WTC11 (cell line): ENCODE measurements at regions not wholly inside any gene's neighbourhood (a gene's known extent, or its start where the extent isn't known, plus 50 kb on each side); places are given as distances from the start of the nearest gene placed in this dataset.

Experiments used
- ATAC-seq: fragments of 200-7000 bp; cut with Tn5 transposase; 2 replicates; pipeline ENCODE4 v1.10.0; 2021; ENCODE audit warnings: mild to moderate bottlenecking, moderate library complexity
- CTCF ChIA-PET: fragments of 300-600 bp; sonication (Branson Sonifier 250); formaldehyde crosslinking; loops from one replicate; lab custom pipeline; 2021; ENCODE audit warnings: antibody characterized with exemption; lab: Charles Lee
- POLR2A ChIA-PET: fragments of 350-600 bp; sonication (Branson Sonifier 250); formaldehyde crosslinking; loops from one replicate; lab custom pipeline; 2021; ENCODE audit warnings: antibody characterized with exemption; lab: Charles Lee
- DNase-seq: peaks from one replicate; pipeline ENCODE4 v3.0.0; 2021; ENCODE audit warnings: low spot score
- H3K27ac Mint-ChIP-seq: 2 replicates; pipeline ENCODE4 v1.8.0; 2021; ENCODE audit warnings: mixed read lengths
- H3K27me3 Mint-ChIP-seq: 2 replicates; pipeline ENCODE4 v1.8.0; 2021; ENCODE audit warnings: low read depth, mild to moderate bottlenecking, moderate library complexity, mixed read lengths
- H3K36me3 Mint-ChIP-seq: 2 replicates; pipeline ENCODE4 v1.8.0; 2021; ENCODE audit warnings: mixed read lengths
- H3K4me1 Mint-ChIP-seq: 2 replicates; pipeline ENCODE4 v1.8.0; 2022; ENCODE audit warnings: mixed read lengths
- H3K4me3 Mint-ChIP-seq: 2 replicates; pipeline ENCODE4 v1.8.0; 2021; ENCODE audit warnings: mild to moderate bottlenecking, moderate library complexity, mixed read lengths
- H3K9me3 Mint-ChIP-seq: 2 replicates; pipeline ENCODE4 v1.8.0; 2021; ENCODE audit warnings: mixed read lengths
- ATF1 ChIP-seq: sonication (generic); formaldehyde crosslinking; IDR thresholded peaks from 2 replicates; pipeline ENCODE4 v1.8.1; 2023; ENCODE audit warnings: mild to moderate bottlenecking, moderate library complexity, missing genetic modification reagents
- CBFB ChIP-seq: sonication (generic); formaldehyde crosslinking; IDR thresholded peaks from 2 replicates; pipeline ENCODE4 v1.8.1; 2022; ENCODE audit warnings: mild to moderate bottlenecking, low read depth, missing genetic modification reagents
- CREM ChIP-seq: sonication (generic); formaldehyde crosslinking; IDR thresholded peaks from 2 replicates; pipeline ENCODE4 v1.8.1; 2022; ENCODE audit warnings: mild to moderate bottlenecking, missing genetic modification reagents, moderate library complexity
- ESRRA ChIP-seq: sonication (generic); formaldehyde crosslinking; IDR thresholded peaks from 2 replicates; pipeline ENCODE4 v1.8.1; 2022; ENCODE audit warnings: mild to moderate bottlenecking, missing genetic modification reagents, borderline replicate concordance
- JUN ChIP-seq: sonication (generic); formaldehyde crosslinking; IDR thresholded peaks from 2 replicates; pipeline ENCODE4 v1.8.0; 2023; ENCODE audit warnings: mild to moderate bottlenecking, missing genetic modification reagents
- SMAD4 ChIP-seq: sonication (generic); formaldehyde crosslinking; IDR thresholded peaks from 2 replicates; pipeline ENCODE4 v1.8.0; 2022; ENCODE audit warnings: mild to moderate bottlenecking, missing genetic modification reagents
- TEAD4 ChIP-seq: sonication (generic); formaldehyde crosslinking; IDR thresholded peaks from 2 replicates; pipeline ENCODE4 v1.8.0; 2022; ENCODE audit warnings: mild to moderate bottlenecking, missing genetic modification reagents
- TP53 ChIP-seq: sonication (generic); formaldehyde crosslinking; IDR thresholded peaks from 2 replicates; pipeline ENCODE4 v1.8.1; 2023; ENCODE audit warnings: mild to moderate bottlenecking, missing genetic modification reagents
- ZNF121 ChIP-seq: sonication (generic); formaldehyde crosslinking; IDR thresholded peaks from 2 replicates; pipeline ENCODE4 v1.8.0; 2023; ENCODE audit warnings: missing genetic modification reagents
- ZNF232 ChIP-seq: sonication (generic); formaldehyde crosslinking; IDR thresholded peaks from 2 replicates; pipeline ENCODE4 v1.8.0; 2022; ENCODE audit warnings: mild to moderate bottlenecking, missing genetic modification reagents
- ZNF396 ChIP-seq: fragments of 250-450 bp; sonication (Bioruptor Pico); IDR thresholded peaks from 2 replicates; pipeline ENCODE4 v1.8.0; 2021; ENCODE audit warnings: mild to moderate bottlenecking, moderate library complexity, borderline replicate concordance
- TF ChIP-seq, protein P1 (sequence below): sonication (generic); formaldehyde crosslinking; IDR thresholded peaks from 2 replicates; pipeline ENCODE4 v1.8.1; 2023; ENCODE audit warnings: mild to moderate bottlenecking, moderate library complexity, missing genetic modification reagents
- TF ChIP-seq, protein P2 (sequence below): sonication (generic); formaldehyde crosslinking; IDR thresholded peaks from 2 replicates; pipeline ENCODE4 v1.8.0; 2023; ENCODE audit warnings: mild to moderate bottlenecking, missing genetic modification reagents
- TF ChIP-seq, protein P3 (sequence below): sonication (generic); formaldehyde crosslinking; IDR thresholded peaks from 2 replicates; pipeline ENCODE4 v1.8.1; 2022; ENCODE audit warnings: missing genetic modification reagents, borderline replicate concordance
- TF ChIP-seq, protein P4 (sequence below): sonication (generic); formaldehyde crosslinking; IDR thresholded peaks from 2 replicates; pipeline ENCODE4 v1.8.1; 2022; ENCODE audit warnings: mild to moderate bottlenecking, moderate library complexity, missing genetic modification reagents
- TF ChIP-seq, protein P5 (sequence below): sonication (generic); formaldehyde crosslinking; IDR thresholded peaks from 2 replicates; pipeline ENCODE4 v1.8.0; 2022; ENCODE audit warnings: mild to moderate bottlenecking, missing genetic modification reagents
- TF ChIP-seq, protein P6 (sequence below): fragments of 250-450 bp; sonication (Bioruptor Pico); IDR thresholded peaks from 2 replicates; pipeline ENCODE4 v1.8.0; 2021; ENCODE audit warnings: mild to moderate bottlenecking
- TF ChIP-seq, protein P7 (sequence below): sonication (generic); formaldehyde crosslinking; IDR thresholded peaks from 2 replicates; pipeline ENCODE4 v1.8.1; 2023; ENCODE audit warnings: mild to moderate bottlenecking, missing genetic modification reagents
- TF ChIP-seq, protein P8 (sequence below): sonication (generic); formaldehyde crosslinking; IDR thresholded peaks from 2 replicates; pipeline ENCODE4 v1.8.1; 2023; ENCODE audit warnings: mild to moderate bottlenecking, missing genetic modification reagents, borderline replicate concordance

DNA sequence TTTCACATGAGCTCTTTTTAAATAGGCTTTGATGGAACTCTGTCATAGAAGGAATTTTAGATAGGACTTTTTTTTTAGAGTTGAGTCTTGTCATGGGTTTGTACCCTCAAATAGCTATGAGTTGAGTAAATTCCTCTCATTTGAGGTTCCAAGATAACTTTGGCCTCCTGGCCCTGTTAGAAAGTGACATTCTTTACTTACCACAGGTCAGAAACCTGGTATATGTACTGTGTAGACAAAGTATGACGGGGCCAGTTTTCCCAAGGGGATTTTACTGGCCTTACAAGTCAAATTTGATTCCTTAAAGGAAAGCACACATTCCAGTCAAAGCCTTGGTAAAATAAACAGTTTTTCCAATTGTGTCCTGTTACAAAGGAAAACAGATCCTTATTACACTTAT, 729.3 kb upstream of the LUZP2 start:
- DNase-seq (no peak), ATAC-seq (no peak)
- Mint-ChIP-seq H3K9me3 (peaks cover 81% of the 10 kb centered on the region), H3K27ac (no peak overlapping the region), H3K27me3 (0 out of 2 replicates have a peak, but pooled peaks cover 3% of the 10 kb centered on the region), H3K4me3 (no peak overlapping the region), H3K36me3 (peaks cover 74% of the 10 kb centered on the region), H3K4me1 (peaks cover 12% of the 10 kb centered on the region)
- CTCF ChIA-PET, result no interaction called here
- POLR2A ChIA-PET, result no interaction called here
- TF ChIP-seq CREM (CRISPR knock-in tag), result no peak
- TF ChIP-seq, protein P1, sequence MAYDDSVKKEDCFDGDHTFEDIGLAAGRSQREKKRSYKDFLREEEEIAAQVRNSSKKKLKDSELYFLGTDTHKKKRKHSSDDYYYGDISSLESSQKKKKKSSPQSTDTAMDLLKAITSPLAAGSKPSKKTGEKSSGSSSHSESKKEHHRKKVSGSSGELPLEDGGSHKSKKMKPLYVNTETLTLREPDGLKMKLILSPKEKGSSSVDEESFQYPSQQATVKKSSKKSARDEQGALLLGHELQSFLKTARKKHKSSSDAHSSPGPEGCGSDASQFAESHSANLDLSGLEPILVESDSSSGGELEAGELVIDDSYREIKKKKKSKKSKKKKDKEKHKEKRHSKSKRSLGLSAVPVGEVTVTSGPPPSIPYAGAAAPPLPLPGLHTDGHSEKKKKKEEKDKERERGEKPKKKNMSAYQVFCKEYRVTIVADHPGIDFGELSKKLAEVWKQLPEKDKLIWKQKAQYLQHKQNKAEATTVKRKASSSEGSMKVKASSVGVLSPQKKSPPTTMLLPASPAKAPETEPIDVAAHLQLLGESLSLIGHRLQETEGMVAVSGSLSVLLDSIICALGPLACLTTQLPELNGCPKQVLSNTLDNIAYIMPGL (CRISPR knock-in tag), result no peak
- TF ChIP-seq ZNF232 (CRISPR knock-in tag), result no peak
- no peak for TF ChIP-seq SMAD4

DNA sequence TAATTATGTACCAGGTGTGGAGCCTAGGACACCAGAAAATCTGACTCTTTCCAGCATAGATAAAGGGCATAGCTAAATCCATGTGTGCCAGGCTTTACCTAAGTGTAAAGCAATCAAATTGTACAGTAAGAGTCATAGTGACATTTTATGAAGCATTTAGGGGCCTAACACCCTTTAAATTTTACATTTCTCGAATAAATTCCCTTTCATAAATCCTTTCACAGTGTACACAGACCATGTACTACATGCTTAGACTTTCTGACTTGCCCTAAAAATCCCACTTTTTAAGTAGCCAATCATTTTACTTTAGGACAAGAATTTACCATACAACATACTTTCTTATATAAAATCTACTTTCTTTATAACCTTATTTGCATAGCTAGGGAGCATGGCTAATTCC, 727.6 kb upstream of the LUZP2 start:
- peaks cover 74% of the 10 kb centered on the region for H3K9me3 Mint-ChIP-seq
- H3K36me3 Mint-ChIP-seq, result peaks cover 63% of the 10 kb centered on the region
- H3K27me3 Mint-ChIP-seq, result 0 out of 2 replicates have a peak, but pooled peaks cover 3% of the 10 kb centered on the region
- no peak overlapping the region for H3K27ac Mint-ChIP-seq
- CTCF ChIA-PET, result no interaction called here
- no peak for ATAC-seq
- DNase-seq, result no peak
- POLR2A ChIA-PET, result no interaction called here
- no peak overlapping the region for H3K4me3 Mint-ChIP-seq
- peaks cover 8% of the 10 kb centered on the region for H3K4me1 Mint-ChIP-seq
- TF ChIP-seq, protein P2, sequence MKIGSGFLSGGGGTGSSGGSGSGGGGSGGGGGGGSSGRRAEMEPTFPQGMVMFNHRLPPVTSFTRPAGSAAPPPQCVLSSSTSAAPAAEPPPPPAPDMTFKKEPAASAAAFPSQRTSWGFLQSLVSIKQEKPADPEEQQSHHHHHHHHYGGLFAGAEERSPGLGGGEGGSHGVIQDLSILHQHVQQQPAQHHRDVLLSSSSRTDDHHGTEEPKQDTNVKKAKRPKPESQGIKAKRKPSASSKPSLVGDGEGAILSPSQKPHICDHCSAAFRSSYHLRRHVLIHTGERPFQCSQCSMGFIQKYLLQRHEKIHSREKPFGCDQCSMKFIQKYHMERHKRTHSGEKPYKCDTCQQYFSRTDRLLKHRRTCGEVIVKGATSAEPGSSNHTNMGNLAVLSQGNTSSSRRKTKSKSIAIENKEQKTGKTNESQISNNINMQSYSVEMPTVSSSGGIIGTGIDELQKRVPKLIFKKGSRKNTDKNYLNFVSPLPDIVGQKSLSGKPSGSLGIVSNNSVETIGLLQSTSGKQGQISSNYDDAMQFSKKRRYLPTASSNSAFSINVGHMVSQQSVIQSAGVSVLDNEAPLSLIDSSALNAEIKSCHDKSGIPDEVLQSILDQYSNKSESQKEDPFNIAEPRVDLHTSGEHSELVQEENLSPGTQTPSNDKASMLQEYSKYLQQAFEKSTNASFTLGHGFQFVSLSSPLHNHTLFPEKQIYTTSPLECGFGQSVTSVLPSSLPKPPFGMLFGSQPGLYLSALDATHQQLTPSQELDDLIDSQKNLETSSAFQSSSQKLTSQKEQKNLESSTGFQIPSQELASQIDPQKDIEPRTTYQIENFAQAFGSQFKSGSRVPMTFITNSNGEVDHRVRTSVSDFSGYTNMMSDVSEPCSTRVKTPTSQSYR (CRISPR knock-in tag), result no peak
- TF ChIP-seq, protein P3, sequence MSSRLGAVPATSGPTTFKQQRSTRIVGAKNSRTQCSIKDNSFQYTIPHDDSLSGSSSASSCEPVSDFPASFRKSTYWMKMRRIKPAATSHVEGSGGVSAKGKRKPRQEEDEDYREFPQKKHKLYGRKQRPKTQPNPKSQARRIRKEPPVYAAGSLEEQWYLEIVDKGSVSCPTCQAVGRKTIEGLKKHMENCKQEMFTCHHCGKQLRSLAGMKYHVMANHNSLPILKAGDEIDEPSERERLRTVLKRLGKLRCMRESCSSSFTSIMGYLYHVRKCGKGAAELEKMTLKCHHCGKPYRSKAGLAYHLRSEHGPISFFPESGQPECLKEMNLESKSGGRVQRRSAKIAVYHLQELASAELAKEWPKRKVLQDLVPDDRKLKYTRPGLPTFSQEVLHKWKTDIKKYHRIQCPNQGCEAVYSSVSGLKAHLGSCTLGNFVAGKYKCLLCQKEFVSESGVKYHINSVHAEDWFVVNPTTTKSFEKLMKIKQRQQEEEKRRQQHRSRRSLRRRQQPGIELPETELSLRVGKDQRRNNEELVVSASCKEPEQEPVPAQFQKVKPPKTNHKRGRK (CRISPR knock-in tag), result no peak
- TF ChIP-seq, protein P4, sequence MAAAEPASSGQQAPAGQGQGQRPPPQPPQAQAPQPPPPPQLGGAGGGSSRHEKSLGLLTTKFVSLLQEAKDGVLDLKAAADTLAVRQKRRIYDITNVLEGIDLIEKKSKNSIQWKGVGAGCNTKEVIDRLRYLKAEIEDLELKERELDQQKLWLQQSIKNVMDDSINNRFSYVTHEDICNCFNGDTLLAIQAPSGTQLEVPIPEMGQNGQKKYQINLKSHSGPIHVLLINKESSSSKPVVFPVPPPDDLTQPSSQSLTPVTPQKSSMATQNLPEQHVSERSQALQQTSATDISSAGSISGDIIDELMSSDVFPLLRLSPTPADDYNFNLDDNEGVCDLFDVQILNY (CRISPR knock-in tag), result no peak
- no peak for TF ChIP-seq TEAD4 (CRISPR knock-in tag)
- TF ChIP-seq JUN (CRISPR knock-in tag), result no peak
- no peak for TF ChIP-seq ZNF232 (CRISPR knock-in tag)
- TF ChIP-seq ESRRA (CRISPR knock-in tag), result no peak
- TF ChIP-seq CREM (CRISPR knock-in tag), result no peak
- TF ChIP-seq CBFB (CRISPR knock-in tag), result no peak
- TF ChIP-seq, protein P5, sequence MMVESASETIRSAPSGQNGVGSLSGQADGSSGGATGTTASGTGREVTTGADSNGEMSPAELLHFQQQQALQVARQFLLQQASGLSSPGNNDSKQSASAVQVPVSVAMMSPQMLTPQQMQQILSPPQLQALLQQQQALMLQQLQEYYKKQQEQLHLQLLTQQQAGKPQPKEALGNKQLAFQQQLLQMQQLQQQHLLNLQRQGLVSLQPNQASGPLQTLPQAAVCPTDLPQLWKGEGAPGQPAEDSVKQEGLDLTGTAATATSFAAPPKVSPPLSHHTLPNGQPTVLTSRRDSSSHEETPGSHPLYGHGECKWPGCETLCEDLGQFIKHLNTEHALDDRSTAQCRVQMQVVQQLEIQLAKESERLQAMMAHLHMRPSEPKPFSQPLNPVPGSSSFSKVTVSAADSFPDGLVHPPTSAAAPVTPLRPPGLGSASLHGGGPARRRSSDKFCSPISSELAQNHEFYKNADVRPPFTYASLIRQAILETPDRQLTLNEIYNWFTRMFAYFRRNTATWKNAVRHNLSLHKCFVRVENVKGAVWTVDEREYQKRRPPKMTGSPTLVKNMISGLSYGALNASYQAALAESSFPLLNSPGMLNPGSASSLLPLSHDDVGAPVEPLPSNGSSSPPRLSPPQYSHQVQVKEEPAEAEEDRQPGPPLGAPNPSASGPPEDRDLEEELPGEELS (CRISPR knock-in tag), result no peak
- no peak for TF ChIP-seq TP53 (CRISPR knock-in tag)
- no peak for TF ChIP-seq ATF1 (CRISPR knock-in tag)
- TF ChIP-seq, protein P6, sequence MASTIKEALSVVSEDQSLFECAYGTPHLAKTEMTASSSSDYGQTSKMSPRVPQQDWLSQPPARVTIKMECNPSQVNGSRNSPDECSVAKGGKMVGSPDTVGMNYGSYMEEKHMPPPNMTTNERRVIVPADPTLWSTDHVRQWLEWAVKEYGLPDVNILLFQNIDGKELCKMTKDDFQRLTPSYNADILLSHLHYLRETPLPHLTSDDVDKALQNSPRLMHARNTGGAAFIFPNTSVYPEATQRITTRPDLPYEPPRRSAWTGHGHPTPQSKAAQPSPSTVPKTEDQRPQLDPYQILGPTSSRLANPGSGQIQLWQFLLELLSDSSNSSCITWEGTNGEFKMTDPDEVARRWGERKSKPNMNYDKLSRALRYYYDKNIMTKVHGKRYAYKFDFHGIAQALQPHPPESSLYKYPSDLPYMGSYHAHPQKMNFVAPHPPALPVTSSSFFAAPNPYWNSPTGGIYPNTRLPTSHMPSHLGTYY (CRISPR knock-in tag), result no peak
- TF ChIP-seq, protein P7, sequence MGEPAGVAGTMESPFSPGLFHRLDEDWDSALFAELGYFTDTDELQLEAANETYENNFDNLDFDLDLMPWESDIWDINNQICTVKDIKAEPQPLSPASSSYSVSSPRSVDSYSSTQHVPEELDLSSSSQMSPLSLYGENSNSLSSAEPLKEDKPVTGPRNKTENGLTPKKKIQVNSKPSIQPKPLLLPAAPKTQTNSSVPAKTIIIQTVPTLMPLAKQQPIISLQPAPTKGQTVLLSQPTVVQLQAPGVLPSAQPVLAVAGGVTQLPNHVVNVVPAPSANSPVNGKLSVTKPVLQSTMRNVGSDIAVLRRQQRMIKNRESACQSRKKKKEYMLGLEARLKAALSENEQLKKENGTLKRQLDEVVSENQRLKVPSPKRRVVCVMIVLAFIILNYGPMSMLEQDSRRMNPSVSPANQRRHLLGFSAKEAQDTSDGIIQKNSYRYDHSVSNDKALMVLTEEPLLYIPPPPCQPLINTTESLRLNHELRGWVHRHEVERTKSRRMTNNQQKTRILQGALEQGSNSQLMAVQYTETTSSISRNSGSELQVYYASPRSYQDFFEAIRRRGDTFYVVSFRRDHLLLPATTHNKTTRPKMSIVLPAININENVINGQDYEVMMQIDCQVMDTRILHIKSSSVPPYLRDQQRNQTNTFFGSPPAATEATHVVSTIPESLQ (CRISPR knock-in tag), result no peak
- TF ChIP-seq ZNF396 (CRISPR knock-in tag), result no peak
- TF ChIP-seq, protein P8, sequence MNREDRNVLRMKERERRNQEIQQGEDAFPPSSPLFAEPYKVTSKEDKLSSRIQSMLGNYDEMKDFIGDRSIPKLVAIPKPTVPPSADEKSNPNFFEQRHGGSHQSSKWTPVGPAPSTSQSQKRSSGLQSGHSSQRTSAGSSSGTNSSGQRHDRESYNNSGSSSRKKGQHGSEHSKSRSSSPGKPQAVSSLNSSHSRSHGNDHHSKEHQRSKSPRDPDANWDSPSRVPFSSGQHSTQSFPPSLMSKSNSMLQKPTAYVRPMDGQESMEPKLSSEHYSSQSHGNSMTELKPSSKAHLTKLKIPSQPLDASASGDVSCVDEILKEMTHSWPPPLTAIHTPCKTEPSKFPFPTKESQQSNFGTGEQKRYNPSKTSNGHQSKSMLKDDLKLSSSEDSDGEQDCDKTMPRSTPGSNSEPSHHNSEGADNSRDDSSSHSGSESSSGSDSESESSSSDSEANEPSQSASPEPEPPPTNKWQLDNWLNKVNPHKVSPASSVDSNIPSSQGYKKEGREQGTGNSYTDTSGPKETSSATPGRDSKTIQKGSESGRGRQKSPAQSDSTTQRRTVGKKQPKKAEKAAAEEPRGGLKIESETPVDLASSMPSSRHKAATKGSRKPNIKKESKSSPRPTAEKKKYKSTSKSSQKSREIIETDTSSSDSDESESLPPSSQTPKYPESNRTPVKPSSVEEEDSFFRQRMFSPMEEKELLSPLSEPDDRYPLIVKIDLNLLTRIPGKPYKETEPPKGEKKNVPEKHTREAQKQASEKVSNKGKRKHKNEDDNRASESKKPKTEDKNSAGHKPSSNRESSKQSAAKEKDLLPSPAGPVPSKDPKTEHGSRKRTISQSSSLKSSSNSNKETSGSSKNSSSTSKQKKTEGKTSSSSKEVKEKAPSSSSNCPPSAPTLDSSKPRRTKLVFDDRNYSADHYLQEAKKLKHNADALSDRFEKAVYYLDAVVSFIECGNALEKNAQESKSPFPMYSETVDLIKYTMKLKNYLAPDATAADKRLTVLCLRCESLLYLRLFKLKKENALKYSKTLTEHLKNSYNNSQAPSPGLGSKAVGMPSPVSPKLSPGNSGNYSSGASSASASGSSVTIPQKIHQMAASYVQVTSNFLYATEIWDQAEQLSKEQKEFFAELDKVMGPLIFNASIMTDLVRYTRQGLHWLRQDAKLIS (CRISPR knock-in tag), result no peak
- no peak for TF ChIP-seq ZNF121
